Cardiac muscle cell (in vitro differentiated cells and primary cell): ENCODE measurements at regions not wholly inside any gene's neighbourhood (a gene's known extent, or its start where the extent isn't known, plus 50 kb on each side); places are given as distances from the start of the nearest gene placed in this dataset.

Experiments
- DNase-seq, 2 donors: peaks; one replicate each; pipeline versions ENCODE4 v3.0.0 to v3.0.0-alpha.2; 2010 to 2017; ENCODE audit warnings: low read depth in 1 of 2, low spot score in 1 of 2
- H3K27ac ChIP-seq: fragments of 200-600 bp; sonication (generic); 2 replicates; pipeline ENCODE4 v1.5.1; 2016
- H3K27me3 ChIP-seq: fragments of 200-600 bp; sonication (generic); 2 replicates; pipeline ENCODE4 v1.6.0; 2016; ENCODE audit warnings: control low read depth
- H3K36me3 ChIP-seq: fragments of 200-600 bp; sonication (generic); 2 replicates; pipeline ENCODE4 v1.5.1; 2016; ENCODE audit warnings: control low read depth
- H3K4me1 ChIP-seq: fragments of 200-600 bp; sonication (generic); 2 replicates; pipeline ENCODE4 v1.8.1; 2017; ENCODE audit warnings: low read depth, mild to moderate bottlenecking, mixed run types
- H3K4me3 ChIP-seq: fragments of 200-600 bp; sonication (generic); 2 replicates; pipeline ENCODE4 v1.5.1; 2016; ENCODE audit warnings: mild to moderate bottlenecking
- H3K9me3 ChIP-seq: fragments of 200-600 bp; sonication (generic); 2 replicates; pipeline ENCODE4 v1.5.1; 2017; ENCODE audit warnings: low read depth, mild to moderate bottlenecking, control low read depth
- TF ChIP-seq, protein P1 (sequence below): IDR thresholded peaks from 2 replicates; pipeline ENCODE4 v1.5.1; 2012; ENCODE audit warnings: low read depth, mild to moderate bottlenecking, low read length

- no peaks in the 10 kb centered on the region for H3K36me3 ChIP-seq
- no peak for DNase-seq
- TF ChIP-seq, protein P1, sequence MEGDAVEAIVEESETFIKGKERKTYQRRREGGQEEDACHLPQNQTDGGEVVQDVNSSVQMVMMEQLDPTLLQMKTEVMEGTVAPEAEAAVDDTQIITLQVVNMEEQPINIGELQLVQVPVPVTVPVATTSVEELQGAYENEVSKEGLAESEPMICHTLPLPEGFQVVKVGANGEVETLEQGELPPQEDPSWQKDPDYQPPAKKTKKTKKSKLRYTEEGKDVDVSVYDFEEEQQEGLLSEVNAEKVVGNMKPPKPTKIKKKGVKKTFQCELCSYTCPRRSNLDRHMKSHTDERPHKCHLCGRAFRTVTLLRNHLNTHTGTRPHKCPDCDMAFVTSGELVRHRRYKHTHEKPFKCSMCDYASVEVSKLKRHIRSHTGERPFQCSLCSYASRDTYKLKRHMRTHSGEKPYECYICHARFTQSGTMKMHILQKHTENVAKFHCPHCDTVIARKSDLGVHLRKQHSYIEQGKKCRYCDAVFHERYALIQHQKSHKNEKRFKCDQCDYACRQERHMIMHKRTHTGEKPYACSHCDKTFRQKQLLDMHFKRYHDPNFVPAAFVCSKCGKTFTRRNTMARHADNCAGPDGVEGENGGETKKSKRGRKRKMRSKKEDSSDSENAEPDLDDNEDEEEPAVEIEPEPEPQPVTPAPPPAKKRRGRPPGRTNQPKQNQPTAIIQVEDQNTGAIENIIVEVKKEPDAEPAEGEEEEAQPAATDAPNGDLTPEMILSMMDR, result no peak
- H3K4me3 ChIP-seq, result no peak overlapping the region
- H3K9me3 ChIP-seq, result no peaks in the 10 kb centered on the region
- no peak overlapping the region for H3K27ac ChIP-seq
- no peaks in the 10 kb centered on the region for H3K4me1 ChIP-seq
- H3K27me3 ChIP-seq, result no peaks in the 10 kb centered on the region
Observed at GRCh38 chr3:88231632-88232031, 81.9 kb downstream of the C3orf38 start.

- no peaks in the 10 kb centered on the region for H3K27me3 ChIP-seq
- DNase-seq, result peak in 1 of 2 donors; percentile 30
- H3K4me1 ChIP-seq, result no peaks in the 10 kb centered on the region
- TF ChIP-seq, protein P1, result no peak
- H3K36me3 ChIP-seq, result no peaks in the 10 kb centered on the region
- H3K4me3 ChIP-seq, result no peak overlapping the region
- H3K9me3 ChIP-seq, result no peaks in the 10 kb centered on the region
- no peak overlapping the region for H3K27ac ChIP-seq
Observed at GRCh38 chr3:88235102-88235501, 85.3 kb downstream of the C3orf38 start.

DNA sequence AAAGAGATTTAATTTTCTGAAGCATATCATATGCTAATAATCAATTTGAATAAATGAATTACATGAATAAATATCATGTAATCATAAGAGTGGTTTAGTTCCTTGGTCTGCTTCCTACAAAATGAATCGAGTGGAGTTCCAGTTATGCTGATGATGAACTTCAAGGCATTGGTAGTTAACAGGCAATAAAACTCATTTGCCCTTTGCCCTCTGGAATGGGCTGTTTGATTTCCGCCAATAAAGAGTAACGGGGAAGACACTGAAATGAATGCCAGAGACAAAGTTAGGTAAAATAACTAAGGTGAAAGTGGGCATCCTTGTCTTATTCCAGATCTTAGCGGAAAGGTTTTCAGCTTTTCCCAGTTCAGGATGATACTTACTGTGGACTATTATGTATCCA, 90.1 kb downstream of the C3orf38 start:
- H3K27ac ChIP-seq, result no peak overlapping the region

DNA sequence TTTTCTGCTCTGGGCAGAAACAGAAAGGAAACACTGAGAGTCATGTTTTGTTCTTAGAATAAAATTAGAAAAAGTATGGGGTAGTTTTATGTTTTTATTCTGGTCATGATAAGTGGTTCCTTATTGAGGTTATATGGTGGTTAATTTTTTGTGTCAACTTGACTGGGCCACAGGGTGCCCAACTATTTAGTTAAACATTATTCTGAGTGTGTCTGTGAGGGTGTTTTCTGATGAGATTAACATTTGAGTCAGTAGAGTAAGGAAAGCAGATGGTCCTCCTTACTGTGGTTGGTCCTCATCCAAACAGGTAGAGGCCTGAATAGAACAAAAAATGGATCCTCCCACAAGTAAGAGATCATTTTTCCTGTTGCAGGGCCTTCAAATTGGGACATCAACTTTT, 98.9 kb downstream of the C3orf38 start:
- no peak overlapping the region for H3K27ac ChIP-seq
- H3K36me3 ChIP-seq, result no peaks in the 10 kb centered on the region
- TF ChIP-seq, protein P1, result no peak
- H3K4me1 ChIP-seq, result no peaks in the 10 kb centered on the region
- H3K27me3 ChIP-seq, result no peaks in the 10 kb centered on the region
- no peak overlapping the region for H3K4me3 ChIP-seq
- no peak for DNase-seq
- no peaks in the 10 kb centered on the region for H3K9me3 ChIP-seq

More for the DNA sequence above, 90.1 kb downstream of the C3orf38 start:
- TF ChIP-seq, protein P1, result no peak
- DNase-seq, result no peak
- no peak overlapping the region for H3K4me3 ChIP-seq
- H3K36me3 ChIP-seq, result no peaks in the 10 kb centered on the region
- H3K27me3 ChIP-seq, result no peaks in the 10 kb centered on the region
- no peaks in the 10 kb centered on the region for H3K4me1 ChIP-seq
- no peaks in the 10 kb centered on the region for H3K9me3 ChIP-seq

- no peak overlapping the region for H3K27ac ChIP-seq
- no peaks in the 10 kb centered on the region for H3K9me3 ChIP-seq
- H3K4me1 ChIP-seq, result peaks cover 6% of the 10 kb centered on the region
- peak in 1 of 2 donors; percentile 13 for DNase-seq
- TF ChIP-seq, protein P1, result no peak
- H3K4me3 ChIP-seq, result no peak overlapping the region
- H3K36me3 ChIP-seq, result no peaks in the 10 kb centered on the region
- H3K27me3 ChIP-seq, result no peaks in the 10 kb centered on the region
Observed at GRCh38 chr3:88259045-88259444, 109.3 kb downstream of the C3orf38 start.

GRCh38 chr3:88262527-88262926, 112.8 kb downstream of the C3orf38 start:
- DNase-seq, result no peak
- Histone ChIP-seq H3K27ac (no peak overlapping the region), H3K4me3 (no peak overlapping the region), H3K4me1 (peaks cover 8% of the 10 kb centered on the region), H3K27me3 (no peaks in the 10 kb centered on the region), H3K9me3 (no peaks in the 10 kb centered on the region), H3K36me3 (no peaks in the 10 kb centered on the region)
- TF ChIP-seq, protein P1, result no peak
